HAP-1 (cell line): ENCODE measurements at regions not wholly inside any gene's neighbourhood (a gene's known extent, or its start where the extent isn't known, plus 50 kb on each side); places are given as distances from the start of the nearest gene placed in this dataset.

Source experiments
- DNase-seq, 2 experiments: peaks; one replicate each; pipeline ENCODE4 v3.0.0-alpha.2; 2016 to 2020; ENCODE audit warnings: low spot score in 2 of 2
- H3K27me3 ChIP-seq: fragments of 250-450 bp; sonication (Bioruptor Pico); 2 replicates; pipeline ENCODE4 v1.5.1; 2020; ENCODE audit warnings: low read depth, mild to moderate bottlenecking, moderate library complexity
- H3K36me3 ChIP-seq: fragments of 250-450 bp; sonication (Bioruptor Pico); replicated peaks from 2 replicates; pipeline ENCODE4 v1.5.1; 2020; ENCODE audit warnings: mild to moderate bottlenecking
- H3K4me1 ChIP-seq: fragments of 250-450 bp; sonication (Bioruptor Pico); 2 replicates; pipeline ENCODE4 v1.5.1; 2020; ENCODE audit warnings: mild to moderate bottlenecking
- H3K4me3 ChIP-seq: fragments of 250-450 bp; sonication (Bioruptor Pico); 2 replicates; pipeline ENCODE4 v1.5.1; 2020; ENCODE audit warnings: mild to moderate bottlenecking, moderate library complexity
- H3K9me3 ChIP-seq: fragments of 250-450 bp; sonication (Bioruptor Pico); 2 replicates; pipeline ENCODE4 v1.5.1; 2020; ENCODE audit warnings: mild to moderate bottlenecking, moderate library complexity
- in situ Hi-C: fragments of 300-500 bp; cut with MboI; formaldehyde crosslinking; loops from 3 replicates; pipeline ENCODE4 v1.14.3; 2020; ENCODE audit warnings: low sequenced_read_pairs, inconsistent platforms, mixed read lengths

- Histone ChIP-seq H3K27me3 (no peaks in the 10 kb centered on the region), H3K36me3 (no peaks in the 10 kb centered on the region), H3K9me3 (no peaks in the 10 kb centered on the region), H3K4me3 (no peak overlapping the region), H3K4me1 (no peaks in the 10 kb centered on the region)
- DNase-seq, result no peak
- in situ Hi-C loops, result no loop called here
Measured at GRCh38 chr5:77157732-77158532, 52.5 kb upstream of the PDE8B start.

DNA sequence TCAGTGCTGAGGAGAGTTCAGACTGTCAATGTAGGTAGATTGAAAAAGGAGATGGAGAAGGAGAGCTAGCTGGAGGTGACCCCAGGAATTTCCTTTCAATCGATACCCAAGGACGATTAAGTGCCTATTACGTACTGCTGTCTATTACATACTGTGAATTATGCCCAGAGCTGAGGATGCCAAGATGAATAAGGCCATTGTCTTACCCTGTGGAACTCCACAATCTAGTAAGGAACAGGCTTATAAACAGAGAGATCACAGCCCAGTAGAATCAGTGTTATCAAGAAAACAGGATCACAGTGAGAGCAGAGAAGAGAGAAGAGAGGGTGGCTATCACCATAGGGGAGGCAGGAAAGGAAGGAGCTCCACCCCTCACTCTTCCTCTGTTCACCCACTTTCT, 54.1 kb upstream of the PDE8B start:
- H3K4me3 ChIP-seq, result no peak overlapping the region
- no peak for DNase-seq
- in situ Hi-C loops, result no loop called here
- no peaks in the 10 kb centered on the region for H3K36me3 ChIP-seq
- no peaks in the 10 kb centered on the region for H3K4me1 ChIP-seq
- H3K9me3 ChIP-seq, result no peaks in the 10 kb centered on the region
- H3K27me3 ChIP-seq, result no peaks in the 10 kb centered on the region

GRCh38 chr5:77155179-77155785, 55.2 kb upstream of the PDE8B start:
- DNase-seq, result no peak
- H3K4me1 ChIP-seq, result no peaks in the 10 kb centered on the region
- no peaks in the 10 kb centered on the region for H3K9me3 ChIP-seq
- H3K4me3 ChIP-seq, result no peak overlapping the region
- H3K27me3 ChIP-seq, result no peaks in the 10 kb centered on the region
- in situ Hi-C loops, result no loop called here
- H3K36me3 ChIP-seq, result no peaks in the 10 kb centered on the region

GRCh38 chr5:77152441-77152840, 58.0 kb upstream of the PDE8B start:
- in situ Hi-C loops, result no loop called here
- H3K4me1 ChIP-seq, result no peaks in the 10 kb centered on the region

GRCh38 chr5:77151501-77151900, 59.0 kb upstream of the PDE8B start:
- H3K4me1 ChIP-seq, result no peaks in the 10 kb centered on the region
- H3K27me3 ChIP-seq, result no peaks in the 10 kb centered on the region
- no peaks in the 10 kb centered on the region for H3K36me3 ChIP-seq
- H3K9me3 ChIP-seq, result no peaks in the 10 kb centered on the region
- in situ Hi-C loops, result no loop called here
- no peak for DNase-seq
- H3K4me3 ChIP-seq, result no peak overlapping the region

More at GRCh38 chr5:77152441-77152840, 58.0 kb upstream of the PDE8B start:
- no peaks in the 10 kb centered on the region for H3K9me3 ChIP-seq
- no peaks in the 10 kb centered on the region for H3K36me3 ChIP-seq
- H3K27me3 ChIP-seq, result no peaks in the 10 kb centered on the region
- H3K4me3 ChIP-seq, result no peak overlapping the region
- DNase-seq, result no peak

GRCh38 chr5:77146896-77147295, 59.8 kb upstream of the ZBED3 start:
- H3K4me1 ChIP-seq, result no peaks in the 10 kb centered on the region
- 0 out of 2 replicates have a peak, but pooled peaks cover 2% of the 10 kb centered on the region for H3K9me3 ChIP-seq
- no peak for DNase-seq
- in situ Hi-C loops, result loop anchor here (25.0 kb wide), 1 partner anchor 340 kb away; the partner anchor contains the start of gene WDR41
- no peaks in the 10 kb centered on the region for H3K27me3 ChIP-seq
- H3K4me3 ChIP-seq, result no peak overlapping the region
- no peaks in the 10 kb centered on the region for H3K36me3 ChIP-seq

- no peak overlapping the region for H3K4me3 ChIP-seq
- H3K27me3 ChIP-seq, result no peaks in the 10 kb centered on the region
- H3K36me3 ChIP-seq, result no peaks in the 10 kb centered on the region
- DNase-seq, result no peak
- H3K9me3 ChIP-seq, result 0 out of 2 replicates have a peak, but pooled peaks cover 2% of the 10 kb centered on the region
- no peaks in the 10 kb centered on the region for H3K4me1 ChIP-seq
- in situ Hi-C loops, result loop anchor here (25.0 kb wide), 1 partner anchor 342 kb away; the partner anchor contains the start of gene WDR41
Measured at GRCh38 chr5:77145666-77146065, 58.6 kb upstream of the ZBED3 start.

DNA sequence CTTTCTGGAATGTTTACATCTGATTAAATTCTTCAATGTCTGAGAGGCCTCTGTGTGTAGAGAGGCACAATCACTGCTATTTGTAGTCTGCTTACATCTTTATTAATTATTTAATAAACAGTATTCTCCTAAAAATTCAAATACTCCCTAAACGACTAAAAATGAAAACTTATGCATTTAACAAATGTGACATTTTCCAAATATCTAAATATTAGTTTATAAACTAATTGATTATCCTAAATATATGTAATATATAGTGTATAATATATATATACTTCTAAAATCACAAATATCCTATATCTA, 57.7 kb upstream of the ZBED3 start:
- Histone ChIP-seq H3K36me3 (no peaks in the 10 kb centered on the region), H3K4me3 (no peak overlapping the region), H3K9me3 (0 out of 2 replicates have a peak, but pooled peaks cover 2% of the 10 kb centered on the region), H3K4me1 (no peaks in the 10 kb centered on the region), H3K27me3 (no peaks in the 10 kb centered on the region)
- in situ Hi-C loops, result loop anchor here (25.0 kb wide), 1 partner anchor 343 kb away; the partner anchor contains the start of gene WDR41
- DNase-seq, result no peak

- DNase-seq, result peak; percentile 63 to 76
- H3K4me1 ChIP-seq, result no peaks in the 10 kb centered on the region
- 0 out of 2 replicates have a peak, but pooled peaks cover 2% of the 10 kb centered on the region for H3K9me3 ChIP-seq
- no peaks in the 10 kb centered on the region for H3K36me3 ChIP-seq
- H3K27me3 ChIP-seq, result no peaks in the 10 kb centered on the region
- no peak overlapping the region for H3K4me3 ChIP-seq
- in situ Hi-C loops, result loop anchor here (25.0 kb wide), 1 partner anchor 343 kb away; the partner anchor contains the start of gene WDR41
Measured at GRCh38 chr5:77143998-77144836, 57.1 kb upstream of the ZBED3 start.

- no peaks in the 10 kb centered on the region for H3K36me3 ChIP-seq
- H3K4me1 ChIP-seq, result no peaks in the 10 kb centered on the region
- H3K9me3 ChIP-seq, result 0 out of 2 replicates have a peak, but pooled peaks cover 2% of the 10 kb centered on the region
- DNase-seq, result no peak
- no peak overlapping the region for H3K4me3 ChIP-seq
- in situ Hi-C loops, result loop anchor here (25.0 kb wide), 1 partner anchor 347 kb away; the partner anchor contains the start of gene WDR41
- no peaks in the 10 kb centered on the region for H3K27me3 ChIP-seq
Measured at GRCh38 chr5:77140350-77140749, 53.3 kb upstream of the ZBED3 start.

- Histone ChIP-seq H3K9me3 (no peaks in the 10 kb centered on the region), H3K27me3 (no peaks in the 10 kb centered on the region), H3K36me3 (no peaks in the 10 kb centered on the region), H3K4me3 (no peak overlapping the region), H3K4me1 (no peaks in the 10 kb centered on the region)
- DNase-seq, result no peak
- in situ Hi-C loops, result loop anchor here (25.0 kb wide), 1 partner anchor 348 kb away; the partner anchor contains the start of gene WDR41
Measured at GRCh38 chr5:77139001-77139400, 51.9 kb upstream of the ZBED3 start.
